Aorta (tissue), 5 donors: ENCODE measurements at regions not wholly inside any gene's neighbourhood (a gene's known extent, or its start where the extent isn't known, plus 50 kb on each side); places are given as distances from the start of the nearest gene placed in this dataset.

Experiments used
- ATAC-seq: fragments of 200-7000 bp; cut with Tn5 transposase; one replicate; pipeline ENCODE4 v1.9.1; 2022; ENCODE audit warnings: moderate library complexity; ENCODE audit not compliant: low FRiP score
- DNase-seq, 2 donors: peaks; one replicate each; pipeline ENCODE4 v3.0.0-alpha.2; 2020
- H3K27ac ChIP-seq, 2 donors: one replicate each; pipeline ENCODE4 v1.5.1; 2013; ENCODE audit warnings: low read length in 2 of 2, mild to moderate bottlenecking in 2 of 2, moderate library complexity in 2 of 2, control low read depth in 1 of 2, inconsistent platforms in 1 of 2, low read depth in 1 of 2
- H3K27me3 ChIP-seq, 2 donors: one replicate each; pipeline ENCODE4 v1.6.1; 2013; ENCODE audit warnings: control low read depth in 1 of 2, low read length in 1 of 2, mild to moderate bottlenecking in 1 of 2, moderate library complexity in 1 of 2; ENCODE audit not compliant: insufficient read depth in 2 of 2, control insufficient read depth in 1 of 2
- H3K36me3 ChIP-seq, 2 donors: one replicate each; pipeline ENCODE4 v1.6.1; 2013; ENCODE audit warnings: control low read depth in 1 of 2, low read length in 1 of 2, mild to moderate bottlenecking in 1 of 2; ENCODE audit not compliant: insufficient read depth in 2 of 2, control insufficient read depth in 1 of 2
- H3K4me1 ChIP-seq, 2 donors: one replicate each; pipeline ENCODE4 v1.6.1; 2013; ENCODE audit warnings: low read length in 2 of 2, control low read depth in 1 of 2, mild to moderate bottlenecking in 1 of 2, moderate library complexity in 1 of 2; ENCODE audit not compliant: insufficient read depth in 2 of 2, control insufficient read depth in 1 of 2
- H3K4me3 ChIP-seq, 2 donors: one replicate each; pipeline ENCODE4 v1.5.1; 2013; ENCODE audit warnings: low read length in 2 of 2, control low read depth in 1 of 2, mild to moderate bottlenecking in 1 of 2
- H3K9me3 ChIP-seq: one replicate; pipeline ENCODE4 v1.6.1; 2013; ENCODE audit warnings: mild to moderate bottlenecking, low read length; ENCODE audit not compliant: control insufficient read depth
- WGBS, 2 donors: extraction: QIAGEN DNeasy Blood & Tissue Kit; methylation state at CpG; one replicate each; pipeline ENCODE4 v1.1.7; 2013; 5-methylcytosine and 5-hydroxymethylcytosine counted together
- intact Hi-C, 2 donors: fragments of 100-400 bp; cut with DNase I; formaldehyde crosslinking; loops; one replicate each; pipeline versions ENCODE4 v1.14.2 to v1.15.0; 2022
- donor health status: healthy with polysubstance abuse.
- donor health status: Bipolar disorder and iron deficiency.
- donor health status: DM: no; HTN: no; CAD: no.
- donor health status: DM: no; HTN: no; CAD: no.
- donor health status: DM: yes; HTN: yes; CAD: no.

DNA sequence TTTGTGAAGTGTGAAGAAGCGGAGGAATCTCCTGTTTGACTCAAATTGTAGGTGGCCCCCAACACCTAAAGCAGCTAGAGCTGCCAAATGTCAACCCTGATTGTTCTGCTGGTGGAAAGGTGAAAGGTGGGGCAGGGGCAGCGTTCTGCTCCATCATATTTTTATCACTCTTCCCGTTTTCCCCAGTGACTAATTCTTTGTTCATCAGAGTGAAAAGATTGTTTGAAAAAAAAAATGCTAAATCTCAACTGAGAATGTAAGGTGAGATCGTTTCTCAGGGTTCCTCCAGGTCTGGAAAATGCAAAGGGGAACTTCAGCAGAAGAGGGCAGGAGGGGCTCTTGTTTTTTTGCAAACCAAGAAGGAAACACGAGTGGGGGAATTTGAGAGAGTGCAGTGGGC is 137.7 kb downstream of the MN1 start:
- Histone ChIP-seq H3K27ac (no peak overlapping the region), H3K9me3 (no peaks in the 10 kb centered on the region), H3K36me3 (no peaks in the 10 kb centered on the region), H3K4me3 (no peak overlapping the region), H3K27me3 (no peaks in the 10 kb centered on the region), H3K4me1 (no peaks in the 10 kb centered on the region)
- DNase-seq (no peak), ATAC-seq (no peak)
- intact Hi-C loops = no loop called here
- WGBS, 2 donors = 72 to 77% methylated on average over 5 of the region's 5 CpGs

DNA sequence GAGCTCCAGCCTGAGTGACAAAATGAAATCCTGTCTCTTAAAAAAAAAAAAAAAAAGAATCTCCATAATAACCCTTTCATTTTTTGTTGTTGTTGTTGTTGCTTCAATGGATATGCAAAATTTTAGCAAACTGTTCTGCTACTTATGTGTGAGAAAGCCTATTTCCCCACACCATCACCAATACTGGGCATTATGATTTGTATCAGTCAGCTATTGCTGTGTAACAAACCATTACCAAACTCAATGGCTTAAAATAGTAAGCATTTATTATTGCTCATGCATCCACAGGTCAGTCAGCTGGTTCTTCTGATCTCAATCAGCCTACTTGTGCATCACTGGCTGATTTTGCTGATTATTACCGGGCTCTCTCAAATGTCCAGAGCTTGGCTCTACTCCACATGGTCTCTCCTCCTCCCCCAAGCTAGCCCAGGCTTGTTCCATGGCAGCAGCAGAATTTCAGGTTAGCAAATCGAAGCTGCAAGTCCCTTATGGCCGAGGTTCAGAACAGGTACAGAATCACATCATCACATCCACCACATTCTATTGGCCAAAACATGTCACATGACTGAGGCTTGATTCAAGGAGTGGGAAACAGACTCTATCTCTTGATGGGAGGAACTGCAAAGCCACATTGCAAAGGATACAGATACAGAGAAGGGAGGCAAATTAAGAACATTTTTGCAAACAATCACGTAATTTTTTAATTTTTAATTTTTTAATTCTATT is 135.1 kb downstream of the MN1 start:
- H3K4me3 ChIP-seq = no peak overlapping the region
- DNase-seq (no peak), ATAC-seq (no peak)
- intact Hi-C loops = loop anchor here in 1 of 2 donors (5.0 kb wide), 1 partner anchor 81 kb away; no protein-coding TSS in a partner anchor
- H3K9me3 ChIP-seq = no peaks in the 10 kb centered on the region
- H3K36me3 ChIP-seq = no peaks in the 10 kb centered on the region
- 77 to 83% methylated on average over 4 of the region's 4 CpGs for WGBS, 2 donors
- H3K27ac ChIP-seq = no peak overlapping the region
- H3K4me1 ChIP-seq = peaks cover 0 to 4% of the 10 kb centered on the region in 2 donors
- no peaks in the 10 kb centered on the region for H3K27me3 ChIP-seq

DNA sequence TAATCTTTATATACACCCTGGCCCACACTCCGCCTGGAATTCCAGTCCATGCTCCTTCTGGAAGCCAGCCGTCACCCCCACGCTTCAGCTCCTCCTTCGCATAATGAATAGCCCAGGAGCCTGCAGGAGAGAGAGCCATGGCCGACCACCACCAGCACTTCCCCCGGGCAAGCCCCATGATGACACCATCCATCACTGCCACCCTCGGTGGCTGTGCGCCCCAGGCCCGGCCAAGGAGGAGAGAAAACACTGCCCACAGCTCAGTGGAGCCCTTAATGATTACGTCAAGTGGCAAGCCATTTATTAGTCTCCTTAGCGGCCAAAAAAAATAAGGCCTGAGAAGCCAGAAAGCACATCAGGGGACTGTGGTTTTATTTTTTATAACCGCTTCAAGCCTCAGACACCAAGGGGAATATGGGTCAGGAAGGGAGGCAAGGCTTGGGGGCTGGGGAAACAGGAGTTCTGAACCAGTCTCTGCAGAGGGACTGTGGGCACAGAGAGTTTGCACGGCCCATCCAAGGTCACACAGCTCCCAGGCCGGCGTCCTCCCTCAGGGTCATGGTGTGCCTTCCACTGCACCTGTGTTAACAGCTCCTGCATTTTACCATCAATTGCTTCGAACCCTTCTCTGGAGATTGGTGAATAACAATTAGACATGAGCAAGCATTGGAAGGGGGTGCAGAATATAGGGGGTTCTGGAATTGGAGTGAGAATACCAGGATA is 134.3 kb downstream of the MN1 start:
- peaks cover 0 to 4% of the 10 kb centered on the region in 2 donors for H3K4me1 ChIP-seq
- no peak overlapping the region for H3K27ac ChIP-seq
- ATAC-seq (peak; percentile 88), DNase-seq (peak; percentile 83)
- no peaks in the 10 kb centered on the region for H3K36me3 ChIP-seq
- no peaks in the 10 kb centered on the region for H3K9me3 ChIP-seq
- 3 to 7% methylated on average over 16 of the region's 16 CpGs for WGBS, 2 donors
- intact Hi-C loops = loop anchor here in 1 of 2 donors (5.0 kb wide), 1 partner anchor 80 kb away; no protein-coding TSS in a partner anchor
- no peak overlapping the region for H3K4me3 ChIP-seq
- no peaks in the 10 kb centered on the region for H3K27me3 ChIP-seq

DNA sequence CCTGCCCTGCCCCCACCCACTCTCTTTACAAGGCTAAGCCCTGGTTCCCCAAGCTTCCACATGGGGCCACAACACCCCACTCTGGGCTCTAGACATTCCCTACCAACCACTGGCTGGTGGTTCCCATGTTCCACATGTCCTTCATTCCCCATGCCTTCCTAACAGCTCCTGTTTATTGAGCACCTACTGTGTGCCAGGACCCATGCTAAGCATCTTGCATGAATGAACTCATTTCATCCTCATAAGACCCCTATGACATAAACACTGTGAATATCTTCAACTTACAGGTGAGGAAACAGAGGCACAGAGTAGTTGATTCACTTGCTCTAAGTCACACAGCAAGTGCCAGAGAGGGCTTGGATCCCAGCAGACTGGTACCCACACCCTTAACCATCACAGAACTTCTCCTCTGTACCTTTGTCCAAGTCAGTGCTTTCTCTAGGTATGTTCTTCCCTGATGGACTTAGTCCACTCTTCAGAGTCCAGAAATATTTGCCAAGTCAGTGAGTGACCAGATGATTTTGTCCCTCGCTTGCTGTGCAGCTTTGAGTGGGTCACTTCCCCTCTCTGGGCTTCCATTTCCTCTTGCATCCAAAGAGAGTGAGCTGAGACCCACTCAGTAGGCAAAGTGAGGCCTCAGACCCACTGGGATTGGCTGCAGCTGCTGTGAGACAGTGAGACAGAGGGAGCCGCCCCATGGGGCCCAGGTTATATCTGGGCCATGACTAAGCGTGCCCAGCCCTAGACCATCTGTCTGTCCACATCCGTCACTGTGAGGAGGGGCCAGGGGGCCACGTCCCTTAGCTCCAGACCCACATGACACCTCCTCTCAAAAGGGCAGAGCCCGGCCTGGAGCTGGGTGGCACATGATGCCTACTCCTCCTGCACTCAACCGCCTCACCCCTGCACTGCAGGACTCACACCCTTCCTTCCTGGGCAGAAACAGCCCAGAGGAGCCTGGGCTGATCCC is 132.4 kb downstream of the MN1 start:
- Histone ChIP-seq H3K4me1 (peaks cover 0 to 4% of the 10 kb centered on the region in 2 donors), H3K4me3 (no peak overlapping the region), H3K9me3 (no peaks in the 10 kb centered on the region), H3K27ac (no peak overlapping the region), H3K27me3 (no peaks in the 10 kb centered on the region), H3K36me3 (no peaks in the 10 kb centered on the region)
- ATAC-seq = no peak
- DNase-seq = no peak
- intact Hi-C loops = loop anchor here in 1 of 2 donors (5.0 kb wide), 1 partner anchor 78 kb away; no protein-coding TSS in a partner anchor
- 65 to 73% methylated on average over 6 to 7 of the region's 7 CpGs for WGBS, 2 donors

DNA sequence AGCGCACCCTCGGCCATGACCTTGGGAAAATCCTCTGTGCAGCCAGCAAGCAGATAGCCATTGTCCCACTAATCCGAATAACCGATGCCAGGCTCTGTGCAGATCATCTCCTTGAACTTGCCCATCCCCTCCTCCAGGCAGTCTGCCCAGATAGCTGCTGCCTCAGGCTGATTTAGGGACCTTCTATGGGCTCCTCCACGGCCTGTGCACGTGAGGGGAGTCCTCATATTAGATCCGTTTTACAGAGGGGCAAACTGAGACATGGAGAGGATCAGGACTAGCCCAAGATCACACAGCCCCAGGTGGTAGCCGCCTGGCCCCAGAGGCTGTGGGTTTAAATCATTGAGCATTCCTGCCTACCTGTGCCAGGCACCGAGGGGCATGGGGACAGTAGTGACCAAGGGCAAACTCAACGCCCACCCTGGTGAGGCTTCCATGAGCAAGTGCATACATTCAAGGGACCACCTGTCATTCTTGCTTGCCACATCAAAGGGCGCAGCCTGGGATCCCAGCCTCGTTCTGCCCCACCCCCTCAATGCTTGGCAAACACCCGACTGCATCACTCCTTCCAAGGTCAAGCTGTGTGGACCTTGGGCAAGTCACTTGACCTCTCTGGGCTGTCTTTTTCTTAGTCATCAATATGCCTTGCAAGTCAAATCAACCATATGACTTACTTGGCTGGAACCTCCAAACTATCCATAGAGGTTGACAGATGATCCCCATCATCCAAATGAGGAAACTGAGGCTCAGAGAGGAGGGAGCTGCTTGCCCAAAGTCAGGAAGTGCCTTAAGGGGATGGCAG is 131.6 kb downstream of the MN1 start:
- Histone ChIP-seq H3K9me3 (no peaks in the 10 kb centered on the region), H3K36me3 (no peaks in the 10 kb centered on the region), H3K27ac (no peak overlapping the region), H3K4me3 (no peak overlapping the region), H3K27me3 (no peaks in the 10 kb centered on the region), H3K4me1 (peaks cover 0 to 4% of the 10 kb centered on the region in 2 donors)
- 76 to 77% methylated on average over 13 of the region's 13 CpGs for WGBS, 2 donors
- ATAC-seq = no peak
- intact Hi-C loops = loop anchor here in 1 of 2 donors (5.0 kb wide), 1 partner anchor 77 kb away; no protein-coding TSS in a partner anchor
- no peak for DNase-seq

DNA sequence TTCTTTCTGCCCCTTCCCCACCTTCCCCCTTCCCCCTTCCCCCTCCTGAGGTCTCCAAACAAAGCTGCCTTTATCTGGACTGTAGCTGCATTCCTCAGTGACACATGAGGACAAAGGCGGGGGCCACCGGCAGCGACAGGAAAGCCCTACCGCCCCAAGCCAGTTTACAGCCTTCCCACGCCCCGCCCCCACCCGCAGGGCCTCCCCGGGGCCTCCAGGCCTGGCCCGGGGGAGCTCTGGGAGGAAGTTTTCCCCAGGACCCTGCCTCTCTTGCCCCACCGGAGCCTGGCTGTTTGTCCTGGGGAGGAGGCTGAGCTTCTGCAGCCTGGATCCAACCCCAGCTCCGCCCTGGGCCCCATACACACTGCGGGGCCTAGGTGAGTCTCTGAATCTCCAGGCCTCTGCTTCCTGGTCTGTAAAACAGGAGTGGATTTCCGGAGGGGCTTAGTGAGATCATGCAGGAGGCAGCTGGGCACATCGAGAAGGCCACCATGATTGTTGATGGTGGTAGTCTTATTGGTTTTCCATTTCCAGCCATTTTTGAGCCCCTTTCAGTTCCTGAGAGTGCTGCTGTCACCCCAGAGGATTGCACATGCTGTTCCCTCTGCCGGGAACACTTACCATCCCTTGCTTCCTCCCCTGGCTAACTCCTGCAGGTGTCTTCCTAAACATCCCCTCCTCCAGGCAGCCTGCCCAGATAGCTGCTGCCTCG is 130.7 kb downstream of the MN1 start:
- Histone ChIP-seq H3K36me3 (no peaks in the 10 kb centered on the region), H3K27ac (no peak overlapping the region), H3K4me3 (no peak overlapping the region), H3K27me3 (no peaks in the 10 kb centered on the region), H3K4me1 (peaks cover 0 to 4% of the 10 kb centered on the region in 2 donors), H3K9me3 (no peaks in the 10 kb centered on the region)
- DNase-seq (peak in 1 of 2 donors; percentile 59), ATAC-seq (no peak)
- intact Hi-C loops = no loop called here
- WGBS, 2 donors = 28 to 31% methylated on average over 16 of the region's 16 CpGs

DNA sequence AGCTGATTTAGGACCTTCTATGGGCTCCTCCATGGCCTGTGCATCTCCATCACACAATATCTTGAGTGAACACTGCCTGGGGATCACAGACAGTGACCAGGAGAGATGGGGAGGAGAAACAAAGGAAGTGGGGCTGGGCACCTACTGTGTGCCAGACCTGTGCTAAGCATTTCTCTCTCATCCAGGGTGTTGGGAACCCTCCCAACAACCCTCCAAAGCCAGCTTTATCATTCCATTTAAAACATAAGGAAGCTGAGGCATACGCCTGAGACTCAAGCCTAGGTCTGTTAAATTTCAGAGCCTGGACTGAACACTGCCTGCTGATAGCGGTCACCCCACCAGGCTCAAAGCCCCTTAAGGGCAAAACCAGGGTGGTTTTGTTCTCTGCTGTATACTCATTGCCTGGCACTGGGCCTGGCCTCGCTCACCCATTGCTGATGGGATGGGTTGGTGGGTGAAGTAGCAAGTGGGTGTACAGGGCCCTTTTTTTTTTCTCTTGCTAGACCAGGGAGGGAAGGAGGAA is 130.1 kb downstream of the MN1 start:
- ATAC-seq = no peak
- Histone ChIP-seq H3K27ac (no peak overlapping the region), H3K36me3 (no peaks in the 10 kb centered on the region), H3K4me3 (no peak overlapping the region), H3K9me3 (no peaks in the 10 kb centered on the region), H3K4me1 (peaks cover 0 to 4% of the 10 kb centered on the region in 2 donors), H3K27me3 (no peaks in the 10 kb centered on the region)
- intact Hi-C loops = no loop called here
- 84 to 88% methylated on average over 3 of the region's 3 CpGs for WGBS, 2 donors
- no peak for DNase-seq
